Spleen (tissue), 11 donors: ENCODE measurements at regions not wholly inside any gene's neighbourhood (a gene's known extent, or its start where the extent isn't known, plus 50 kb on each side); places are given as distances from the start of the nearest gene placed in this dataset.

Experiments
- DNase-seq: peaks from one replicate; pipeline ENCODE4 v3.0.0-alpha.2; 2020
- H3K27ac ChIP-seq, 8 donors: fragments of 200-600 bp; sonication (generic) in 7 of 8; 1 replicate in 4 of 8; 2 replicates in 4 of 8; pipeline versions ENCODE4 v1.5.0 to v1.8.0; 2016 to 2021; ENCODE audit warnings: inconsistent platforms in 4 of 8, mild to moderate bottlenecking in 4 of 8, moderate library complexity in 1 of 8
- H3K27me3 ChIP-seq, 7 donors: fragments of 200-600 bp; sonication (generic) in 6 of 7; replicated peaks in 1 of 7; 1 replicate in 4 of 7; 2 replicates in 3 of 7; pipeline versions ENCODE4 v1.5.0 to v1.8.0; 2016 to 2021; ENCODE audit warnings: inconsistent platforms in 3 of 7, mild to moderate bottlenecking in 1 of 7
- H3K36me3 ChIP-seq, 6 donors: fragments of 200-600 bp; sonication (generic) in 5 of 6; 1 replicate in 4 of 6; 2 replicates in 2 of 6; pipeline versions ENCODE4 v1.5.0 to v1.8.0; 2016 to 2021; ENCODE audit warnings: inconsistent platforms in 2 of 6
- H3K4me1 ChIP-seq, 6 donors: fragments of 200-600 bp; sonication (generic) in 5 of 6; 1 replicate in 3 of 6; 2 replicates in 3 of 6; pipeline versions ENCODE4 v1.5.0 to v1.8.0; 2016 to 2021; ENCODE audit warnings: inconsistent platforms in 3 of 6
- H3K4me3 ChIP-seq, 8 donors: fragments of 200-600 bp; sonication (generic) in 7 of 8; 1 replicate in 4 of 8; 2 replicates in 4 of 8; pipeline versions ENCODE4 v1.5.0 to v1.8.0; 2016 to 2021; ENCODE audit warnings: inconsistent platforms in 4 of 8, mild to moderate bottlenecking in 4 of 8, moderate library complexity in 2 of 8
- H3K9me3 ChIP-seq, 8 donors: fragments of 200-600 bp; sonication (generic) in 7 of 8; 1 replicate in 4 of 8; 2 replicates in 4 of 8; pipeline versions ENCODE4 v1.5.0 to v1.8.0; 2016 to 2021; ENCODE audit warnings: inconsistent platforms in 4 of 8
- POLR2A ChIP-seq, 3 donors: fragments of 450-650 bp; IDR thresholded peaks; one replicate each; pipeline ENCODE4 v1.5.1; 2017; ENCODE audit warnings: antibody characterized with exemption in 3 of 3, mild to moderate bottlenecking in 1 of 3
- POLR2AphosphoS5 ChIP-seq, 3 donors: sonication (generic); formaldehyde crosslinking; IDR thresholded peaks; one replicate each; pipeline ENCODE4 v1.5.1; 2017; ENCODE audit warnings: antibody characterized with exemption in 3 of 3
- WGBS, 5 donors: extraction: QIAGEN DNeasy Blood & Tissue Kit in 3 of 5; methylation state at CpG; one replicate each; pipeline versions ENCODE4 v1.1.5 to v1.1.7; 2013 to 2018; 5-methylcytosine and 5-hydroxymethylcytosine counted together
- intact Hi-C: fragments of 100-400 bp; cut with DNase I; formaldehyde crosslinking; loops from one replicate; pipeline ENCODE4 v1.15.0; 2023; ENCODE audit warnings: low total_unique reads
- TF ChIP-seq, protein P1 (sequence below), 11 experiments: fragments of 200-600 bp in 7 of 11; fragments of 450-650 bp in 4 of 11; sonication (generic) in 4 of 11; IDR thresholded peaks in 8 of 11; conservative IDR thresholded peaks in 3 of 11; 1 replicate in 7 of 11; 2 replicates in 4 of 11; pipeline versions ENCODE4 v1.4.0 to v1.8.0; 2016 to 2021; ENCODE audit warnings: antibody characterized with exemption in 11 of 11, inconsistent platforms in 4 of 11, mild to moderate bottlenecking in 1 of 11
- donor health status: healthy with polysubstance abuse.
- donor health status: DM: no; HTN: no; CAD: no; lungs with moderate emphysema.
- donor health status: DM: no; HTN: no; CAD: no.
- donor health status: Bipolar disorder and iron deficiency.
- donor health status: healthy.
- donor health status: DM: no; HTN: no; CAD: no.
- donor health status: DM: yes; HTN: yes; CAD: no.

DNA sequence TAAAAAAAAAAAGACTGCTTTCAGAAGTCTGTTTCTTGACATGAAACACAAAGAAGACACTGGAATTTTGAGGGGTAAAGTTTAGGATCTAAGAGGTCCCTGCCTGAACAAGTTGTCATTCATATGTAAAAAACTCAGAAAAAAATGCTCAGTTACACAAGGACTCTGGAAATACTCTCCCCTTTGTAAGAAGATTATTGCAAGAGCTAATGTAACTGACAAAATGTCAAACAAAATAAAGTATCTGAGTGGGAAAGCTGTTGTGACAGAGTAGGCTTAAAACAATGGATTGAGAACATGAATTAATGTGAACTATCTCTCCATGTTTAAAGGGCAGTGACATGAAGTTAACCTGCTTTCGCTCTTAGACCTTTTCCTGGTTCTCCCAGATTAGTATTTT, 416.7 kb upstream of the TYRP1 start:
- H3K36me3 ChIP-seq, result no peaks in the 10 kb centered on the region
- H3K9me3 ChIP-seq, result peaks cover 0 to 13% (median 0%) of the 10 kb centered on the region in 8 donors
- 47 to 85% (median 68%) methylated on average over 1 of the region's 1 CpG for WGBS, 5 donors
- H3K4me1 ChIP-seq, result no peaks in the 10 kb centered on the region
- no peak for DNase-seq
- intact Hi-C loops, result no loop called here
- H3K4me3 ChIP-seq, result no peak overlapping the region
- TF ChIP-seq, protein P1, sequence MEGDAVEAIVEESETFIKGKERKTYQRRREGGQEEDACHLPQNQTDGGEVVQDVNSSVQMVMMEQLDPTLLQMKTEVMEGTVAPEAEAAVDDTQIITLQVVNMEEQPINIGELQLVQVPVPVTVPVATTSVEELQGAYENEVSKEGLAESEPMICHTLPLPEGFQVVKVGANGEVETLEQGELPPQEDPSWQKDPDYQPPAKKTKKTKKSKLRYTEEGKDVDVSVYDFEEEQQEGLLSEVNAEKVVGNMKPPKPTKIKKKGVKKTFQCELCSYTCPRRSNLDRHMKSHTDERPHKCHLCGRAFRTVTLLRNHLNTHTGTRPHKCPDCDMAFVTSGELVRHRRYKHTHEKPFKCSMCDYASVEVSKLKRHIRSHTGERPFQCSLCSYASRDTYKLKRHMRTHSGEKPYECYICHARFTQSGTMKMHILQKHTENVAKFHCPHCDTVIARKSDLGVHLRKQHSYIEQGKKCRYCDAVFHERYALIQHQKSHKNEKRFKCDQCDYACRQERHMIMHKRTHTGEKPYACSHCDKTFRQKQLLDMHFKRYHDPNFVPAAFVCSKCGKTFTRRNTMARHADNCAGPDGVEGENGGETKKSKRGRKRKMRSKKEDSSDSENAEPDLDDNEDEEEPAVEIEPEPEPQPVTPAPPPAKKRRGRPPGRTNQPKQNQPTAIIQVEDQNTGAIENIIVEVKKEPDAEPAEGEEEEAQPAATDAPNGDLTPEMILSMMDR (IDR thresholded peaks at IDR 0.05 in 8 of 11, conservative IDR thresholded peaks at IDR 0.05 in 3 of 11), result no peak
- TF ChIP-seq POLR2A (IDR thresholded peaks at IDR 0.05) (no peak), POLR2AphosphoS5 (IDR thresholded peaks at IDR 0.05) (no peak)
- H3K27me3 ChIP-seq, result no peaks in the 10 kb centered on the region
- H3K27ac ChIP-seq, result no peak overlapping the region

DNA sequence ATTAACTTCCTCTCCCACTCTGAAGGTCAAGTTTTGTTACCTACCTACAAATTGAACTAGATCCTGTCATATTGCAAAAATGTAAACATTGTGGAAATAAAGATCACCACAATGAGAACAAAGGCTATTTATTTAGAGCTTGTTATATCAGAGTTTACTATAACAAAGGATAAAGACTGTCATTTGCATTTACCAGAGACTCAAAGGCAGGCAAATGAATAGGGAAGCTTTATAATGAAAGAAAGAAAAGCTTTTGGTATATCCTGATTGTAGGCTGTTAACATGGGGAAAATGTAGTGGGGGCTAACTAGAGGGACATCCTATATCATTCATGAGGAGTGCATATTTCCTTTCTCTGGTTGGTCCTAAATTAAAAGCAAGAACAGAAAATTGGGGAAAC, 403.5 kb upstream of the TYRP1 start:
- Histone ChIP-seq H3K27ac (no peak overlapping the region), H3K4me3 (no peak overlapping the region), H3K36me3 (no peaks in the 10 kb centered on the region), H3K4me1 (no peaks in the 10 kb centered on the region), H3K9me3 (peaks cover 0 to 4% (median 0%) of the 10 kb centered on the region in 8 donors), H3K27me3 (no peaks in the 10 kb centered on the region)
- TF ChIP-seq, protein P1 (IDR thresholded peaks at IDR 0.05 in 8 of 11, conservative IDR thresholded peaks at IDR 0.05 in 3 of 11), result no peak
- intact Hi-C loops, result no loop called here
- no peak for DNase-seq

DNA sequence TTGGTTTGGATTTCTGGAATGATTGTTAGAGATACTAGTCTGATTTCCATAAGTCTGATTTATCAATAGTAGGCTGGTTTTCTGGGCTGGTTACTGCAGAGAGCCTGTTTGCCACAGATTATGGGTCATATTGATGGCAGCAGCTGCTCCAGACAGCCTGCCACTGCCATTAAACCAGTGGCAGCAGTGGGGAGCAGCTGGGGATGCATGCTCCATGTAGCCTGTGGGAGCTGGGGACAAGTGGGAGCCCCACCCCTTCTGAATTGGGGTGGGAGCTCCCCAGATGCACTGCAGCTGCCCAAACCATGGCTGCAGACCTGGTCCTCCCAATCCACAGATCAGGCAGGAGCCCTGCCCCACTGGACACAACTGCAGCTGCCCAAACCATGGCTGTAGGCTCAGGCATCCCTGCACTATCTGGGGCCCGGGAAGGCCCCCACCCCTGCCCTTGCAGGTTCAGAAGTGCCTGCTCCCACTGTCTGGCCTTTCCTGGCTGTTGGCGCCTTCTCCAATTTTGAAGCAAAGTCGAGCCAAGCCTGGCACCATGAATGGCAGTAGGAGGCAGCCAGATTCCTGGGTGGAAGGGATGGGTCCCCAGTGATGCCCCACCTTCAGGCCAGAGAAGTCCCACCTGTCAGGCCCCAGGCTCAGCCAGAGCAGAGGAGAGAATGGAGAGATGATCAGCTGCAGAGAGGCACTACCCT, 402.9 kb upstream of the TYRP1 start:
- TF ChIP-seq, protein P1 (IDR thresholded peaks at IDR 0.05 in 8 of 11, conservative IDR thresholded peaks at IDR 0.05 in 3 of 11), result no peak
- TF ChIP-seq POLR2A (IDR thresholded peaks at IDR 0.05), result no peak
- no peak for TF ChIP-seq POLR2AphosphoS5 (IDR thresholded peaks at IDR 0.05)
- no peaks in the 10 kb centered on the region for H3K36me3 ChIP-seq
- H3K27me3 ChIP-seq, result no peaks in the 10 kb centered on the region
- H3K9me3 ChIP-seq, result peaks cover 0 to 4% (median 0%) of the 10 kb centered on the region in 8 donors
- H3K4me3 ChIP-seq, result no peak overlapping the region
- WGBS, 5 donors, result 69 to 86% (median 73%) methylated on average over 3 of the region's 3 CpGs
- intact Hi-C loops, result no loop called here
- H3K4me1 ChIP-seq, result no peaks in the 10 kb centered on the region
- DNase-seq, result no peak
- H3K27ac ChIP-seq, result no peak overlapping the region

DNA sequence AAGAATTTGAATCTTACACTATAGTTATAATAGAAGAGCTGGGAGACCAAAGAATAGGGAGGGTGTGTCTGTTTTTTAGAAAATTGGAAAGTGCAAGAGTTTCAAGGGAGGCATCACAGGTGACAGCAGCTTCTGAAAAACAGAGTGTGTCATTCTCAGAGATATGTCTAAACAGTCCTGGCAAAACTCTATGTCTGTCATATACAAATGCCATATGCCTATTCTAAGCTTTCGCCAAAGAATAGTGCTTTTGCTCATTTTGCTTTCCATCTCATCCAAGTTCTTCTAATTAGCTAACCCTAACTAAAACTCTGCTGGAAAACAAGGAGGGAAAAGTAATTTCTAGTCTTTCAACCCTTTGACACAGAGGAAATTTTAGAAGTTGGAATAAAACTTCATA, 388.0 kb upstream of the TYRP1 start:
- DNase-seq, result no peak
- Histone ChIP-seq H3K4me1 (no peaks in the 10 kb centered on the region), H3K27ac (no peak overlapping the region), H3K36me3 (no peaks in the 10 kb centered on the region), H3K9me3 (peaks cover 0 to 20% (median 10%) of the 10 kb centered on the region in 8 donors), H3K27me3 (no peaks in the 10 kb centered on the region), H3K4me3 (no peak overlapping the region)
- intact Hi-C loops, result no loop called here
- TF ChIP-seq, protein P1 (IDR thresholded peaks at IDR 0.05 in 8 of 11, conservative IDR thresholded peaks at IDR 0.05 in 3 of 11), result no peak
- TF ChIP-seq POLR2A (IDR thresholded peaks at IDR 0.05) (no peak), POLR2AphosphoS5 (IDR thresholded peaks at IDR 0.05) (no peak)
- 83 to 95% (median 91%) methylated on average over 1 of the region's 1 CpG for WGBS, 5 donors
